K562 (cell line): ENCODE measurements at regions not wholly inside any gene's neighbourhood (a gene's known extent, or its start where the extent isn't known, plus 50 kb on each side); places are given as distances from the start of the nearest gene placed in this dataset.

Source experiments
- ATAC-seq: fragments of 200-7000 bp; cut with Tn5 transposase; 3 replicates; pipeline ENCODE4 v1.9.1; 2020; ENCODE audit warnings: moderate library complexity
- BruUV-seq: library from RNA; stranded (reverse); fragments of 400-500 nt; replicated peaks from 2 replicates; lab custom pipeline; 2021; lab: Mats Ljungman, UMichigan
- CTCF ChIA-PET: fragments of 300-600 bp; formaldehyde crosslinking; extraction: SDS; loops from one replicate; lab custom pipeline; 2021; ENCODE audit warnings: low intra/inter-chr PET ratio; lab: Yijun Ruan, JAX
- POLR2A ChIA-PET: fragments of 300-600, 350-650 bp; sonication (Branson Sonifier 250); formaldehyde crosslinking; extraction: SDS; loops from one replicate; lab custom pipeline; 2021; ENCODE audit warnings: antibody characterized with exemption, inconsistent platforms; lab: Yijun Ruan, JAX
- DNase-seq, 4 experiments: peaks; one replicate each; pipeline versions ENCODE4 v3.0.0 to v3.0.0-alpha.2; 2011 to 2018; ENCODE audit warnings: low spot score in 3 of 4, mixed read lengths in 3 of 4; ENCODE audit errors: extremely low read depth in 1 of 4
- FAIRE-seq: peaks from 2 replicates; lab custom pipeline; 2011; peaks lifted over from hg19 to GRCh38; lab: Jason Lieb, UNC
- H2AFZ ChIP-seq: 2 replicates; pipeline ENCODE4 v1.6.0; 2011; ENCODE audit warnings: low read depth, low read length, control low read depth, inconsistent platforms
- H3K27ac ChIP-seq: fragments of 200-600 bp; 3 replicates; pipeline ENCODE4 v1.8.0; 2011; ENCODE audit warnings: low read depth, mild to moderate bottlenecking, control low read depth, inconsistent platforms, low read length, moderate library complexity, mixed read lengths; ENCODE audit errors: extremely low read depth
- H3K27me3 ChIP-seq, 2 experiments: fragments of 300-600 bp in 1 of 2; 2 replicates in 1 of 2; 3 replicates in 1 of 2; pipeline versions ENCODE4 v1.6.0 to v1.8.0; 2011; ENCODE audit warnings: inconsistent platforms in 2 of 2, low read length in 2 of 2, mild to moderate bottlenecking in 1 of 2, mixed read lengths in 1 of 2, moderate library complexity in 1 of 2; ENCODE audit not compliant: control insufficient read depth in 2 of 2, insufficient read depth in 2 of 2
- H3K36me3 ChIP-seq: fragments of 300-600 bp; 3 replicates; pipeline ENCODE4 v1.8.0; 2011; ENCODE audit warnings: mild to moderate bottlenecking, low read length, inconsistent platforms; ENCODE audit not compliant: control insufficient read depth, insufficient read depth
- H3K4me1 ChIP-seq, 2 experiments: fragments of 200-600 bp in 1 of 2; replicated peaks in 1 of 2; 2 replicates in 1 of 2; 3 replicates in 1 of 2; pipeline versions ENCODE4 v1.5.1 to v1.8.0; 2011; ENCODE audit warnings: inconsistent platforms in 2 of 2, low read length in 2 of 2, mild to moderate bottlenecking in 1 of 2, mixed read lengths in 1 of 2, moderate library complexity in 1 of 2; ENCODE audit not compliant: control insufficient read depth in 2 of 2, insufficient read depth in 2 of 2
- H3K4me2 ChIP-seq: 2 replicates; pipeline ENCODE4 v1.6.1; 2011; ENCODE audit warnings: low read length, control low read depth, inconsistent platforms, mixed read lengths; ENCODE audit not compliant: insufficient read depth
- H3K4me3 ChIP-seq: fragments of 200-600 bp; sonication (generic), shearing (Covaris generic); 2 replicates; pipeline ENCODE4 v1.5.1; 2016; ENCODE audit warnings: control low read depth, inconsistent platforms
- H3K79me2 ChIP-seq: fragments of 200-600 bp; 3 replicates; pipeline ENCODE4 v1.8.0; 2011; ENCODE audit warnings: low read length, inconsistent platforms; ENCODE audit not compliant: control insufficient read depth, insufficient read depth
- H3K9ac ChIP-seq, 2 experiments: 2 replicates each; pipeline versions ENCODE4 v1.6.0 to v1.6.1; 2011; ENCODE audit warnings: low read depth in 2 of 2, low read length in 2 of 2, control low read depth in 1 of 2, inconsistent platforms in 1 of 2, mild to moderate bottlenecking in 1 of 2, mixed read lengths in 1 of 2; ENCODE audit not compliant: insufficient read depth in 1 of 2
- H3K9me1 ChIP-seq: one replicate; pipeline ENCODE4 v1.6.0; 2011; ENCODE audit warnings: inconsistent platforms, mild to moderate bottlenecking, low read length, moderate library complexity; ENCODE audit not compliant: control insufficient read depth, insufficient read depth
- H3K9me3 ChIP-seq: replicated peaks from 2 replicates; pipeline ENCODE4 v1.5.1; 2011; ENCODE audit warnings: low read depth, low read length, inconsistent platforms; ENCODE audit not compliant: control insufficient read depth, insufficient read depth
- H4K20me1 ChIP-seq: replicated peaks from 2 replicates; pipeline ENCODE4 v1.6.1; 2011; ENCODE audit warnings: low read length, inconsistent platforms, mixed read lengths; ENCODE audit not compliant: control insufficient read depth, insufficient read depth
- ATF2 ChIP-seq: sonication (generic); formaldehyde crosslinking; IDR thresholded peaks from 2 replicates; pipeline ENCODE4 v1.8.1; 2022; ENCODE audit warnings: missing genetic modification reagents
- ETS1 ChIP-seq: conservative IDR thresholded peaks from 2 replicates; pipeline ENCODE4 v1.6.1; 2011; ENCODE audit warnings: low read depth, mild to moderate bottlenecking, low read length; ENCODE audit not compliant: control insufficient read depth
- MBD2 ChIP-seq: sonication (generic); IDR thresholded peaks from 2 replicates; pipeline ENCODE4 v1.6.1; 2016; ENCODE audit warnings: low read depth, borderline replicate concordance
- NUFIP1 ChIP-seq: fragments of 450-650 bp; IDR thresholded peaks from 2 replicates; pipeline ENCODE4 v1.6.1; 2018; ENCODE audit not compliant: partially characterized antibody
- SNIP1 ChIP-seq: fragments of 450-650 bp; IDR thresholded peaks from 2 replicates; pipeline ENCODE4 v1.7.1; 2017; ENCODE audit warnings: low read depth, mild to moderate bottlenecking
- XRCC3 ChIP-seq: fragments of 450-650 bp; IDR thresholded peaks from 2 replicates; pipeline ENCODE4 v1.6.1; 2017; ENCODE audit warnings: mild to moderate bottlenecking, moderate library complexity
- ZNF274 ChIP-seq: IDR thresholded peaks from 2 replicates; pipeline ENCODE4 v1.6.1; 2011; ENCODE audit warnings: low read depth, mild to moderate bottlenecking, low read length, moderate library complexity, borderline replicate concordance
- ZNF316 ChIP-seq: fragments of 450-650 bp; IDR thresholded peaks from 2 replicates; pipeline ENCODE4 v1.6.1; 2016
- WGBS: fragments of 100-300 bp; shearing (Covaris generic); methylation state at CpG from one replicate; pipeline ENCODE4 v1.1.6; 2016; ENCODE audit warnings: low coverage, mixed read lengths; ENCODE audit not compliant: insufficient coverage; ENCODE audit errors: missing lambda C conversion rate; 5-methylcytosine and 5-hydroxymethylcytosine counted together
- in situ Hi-C: fragments of 300-500 bp; cut with MboI; formaldehyde crosslinking; loops from 4 replicates; pipeline ENCODE4 v1.15.0; 2018; ENCODE audit warnings: inconsistent platforms, mixed read lengths
- intact Hi-C: fragments of 100-400 bp; cut with micrococcal nuclease; formaldehyde crosslinking; loops from 2 replicates; pipeline ENCODE4 v1.14.2; 2022

GRCh38 chr17:33664116-33664840, 371.2 kb upstream of the ASIC2 start:
- H3K36me3 ChIP-seq = no peaks in the 10 kb centered on the region
- H3K4me3 ChIP-seq = no peak overlapping the region
- H3K79me2 ChIP-seq = no peaks in the 10 kb centered on the region
- 1% methylated on average over 8 of the region's 8 CpGs for WGBS
- no peak for FAIRE-seq
- no TSS peak for BruUV-seq
- H3K9me1 ChIP-seq = no peaks in the 10 kb centered on the region
- TF ChIP-seq XRCC3 = no peak
- TF ChIP-seq NUFIP1 = no peak
- TF ChIP-seq MBD2 = no peak
- TF ChIP-seq ZNF316 = no peak
- no peak for TF ChIP-seq SNIP1
- TF ChIP-seq ATF2 (CRISPR knock-in tag) = no peak
- TF ChIP-seq ZNF274 = no peak
- no peak for TF ChIP-seq ETS1
- intact Hi-C loops = no loop called here
- H2AFZ ChIP-seq = no peak overlapping the region
- in situ Hi-C loops = no loop called here
- no peak overlapping the region for H3K27ac ChIP-seq
- no peak for ATAC-seq
- H4K20me1 ChIP-seq = no peaks in the 10 kb centered on the region; the same call in none of the 2 replicates
- POLR2A ChIA-PET = interaction anchor here (1.2 kb wide), 1 partner anchor 12 kb away, joined by 3 read pairs; no protein-coding TSS in a partner anchor
- DNase-seq = no peak
- no peak overlapping the region for H3K4me2 ChIP-seq
- peaks cover 0 to 15% of the 10 kb centered on the region in 2 experiments; a peak in 3 of 5 replicates for H3K4me1 ChIP-seq
- no peaks in the 10 kb centered on the region for H3K9me3 ChIP-seq
- no peak overlapping the region for H3K9ac ChIP-seq
- peaks cover 16% of the 10 kb centered on the region in 2 experiments; a peak in 4 of 5 replicates for H3K27me3 ChIP-seq
- CTCF ChIA-PET = interaction anchor here (0.6 kb wide), 1 partner anchor 225 kb away, joined by 3 read pairs; no protein-coding TSS in a partner anchor
